Astrocyte (in vitro differentiated cells and primary cell): ENCODE measurements at regions not wholly inside any gene's neighbourhood (a gene's known extent, or its start where the extent isn't known, plus 50 kb on each side); places are given as distances from the start of the nearest gene placed in this dataset.

Experiments
- CTCF ChIP-seq: IDR thresholded peaks from 2 replicates; pipeline ENCODE4 v1.5.1; 2011; ENCODE audit warnings: low read depth, mild to moderate bottlenecking, inconsistent platforms, low read length, moderate library complexity; ENCODE audit not compliant: insufficient read depth
- EZH2 ChIP-seq: IDR thresholded peaks from 2 replicates; pipeline ENCODE4 v1.6.1; 2012; ENCODE audit warnings: mild to moderate bottlenecking, low read length, inconsistent platforms; ENCODE audit not compliant: insufficient read depth

GRCh38 chr1:228900099-228900885, 165.0 kb downstream of the RHOU start:
- TF ChIP-seq CTCF, result no peak
- TF ChIP-seq EZH2, result no peak
